Peyer's patch (tissue), 4 donors: ENCODE measurements at regions not wholly inside any gene's neighbourhood (a gene's known extent, or its start where the extent isn't known, plus 50 kb on each side); places are given as distances from the start of the nearest gene placed in this dataset.

Experiments used
- DNase-seq, 3 donors: peaks; one replicate each; pipeline ENCODE4 v3.0.0-alpha.2; 2017 to 2019
- H3K27ac ChIP-seq, 4 donors: fragments of 200-600 bp; sonication (generic); one replicate each; pipeline ENCODE4 v1.5.1; 2016 to 2019
- H3K27me3 ChIP-seq, 2 donors: fragments of 200-600 bp; sonication (generic); one replicate each; pipeline ENCODE4 v1.5.1; 2019
- H3K36me3 ChIP-seq, 3 donors: fragments of 200-600 bp; sonication (generic); one replicate each; pipeline ENCODE4 v1.5.1; 2016 to 2019
- H3K4me1 ChIP-seq, 4 donors: fragments of 200-600 bp; sonication (generic); one replicate each; pipeline ENCODE4 v1.5.1; 2016 to 2019
- H3K4me3 ChIP-seq, 4 donors: fragments of 200-600 bp; sonication (generic); 1 replicate in 3 of 4; 2 replicates in 1 of 4; pipeline ENCODE4 v1.5.1; 2016 to 2019; ENCODE audit warnings: mild to moderate bottlenecking in 1 of 4
- H3K9me3 ChIP-seq, 4 donors: fragments of 200-600 bp; sonication (generic); one replicate each; pipeline ENCODE4 v1.5.1; 2016 to 2019; ENCODE audit warnings: mild to moderate bottlenecking in 1 of 4
- POLR2A ChIP-seq, 2 donors: fragments of 450-650 bp; IDR thresholded peaks; one replicate each; pipeline ENCODE4 v1.5.1; 2017; ENCODE audit warnings: antibody characterized with exemption in 2 of 2, mild to moderate bottlenecking in 2 of 2, moderate library complexity in 2 of 2
- TF ChIP-seq, protein P1 (sequence below), 6 experiments: fragments of 450-650 bp in 4 of 6; fragments of 200-600 bp in 2 of 6; sonication (generic) in 1 of 6; IDR thresholded peaks; one replicate each; pipeline ENCODE4 v1.5.1; 2017 to 2019; ENCODE audit warnings: antibody characterized with exemption in 6 of 6, mild to moderate bottlenecking in 3 of 6, moderate library complexity in 1 of 6

DNA sequence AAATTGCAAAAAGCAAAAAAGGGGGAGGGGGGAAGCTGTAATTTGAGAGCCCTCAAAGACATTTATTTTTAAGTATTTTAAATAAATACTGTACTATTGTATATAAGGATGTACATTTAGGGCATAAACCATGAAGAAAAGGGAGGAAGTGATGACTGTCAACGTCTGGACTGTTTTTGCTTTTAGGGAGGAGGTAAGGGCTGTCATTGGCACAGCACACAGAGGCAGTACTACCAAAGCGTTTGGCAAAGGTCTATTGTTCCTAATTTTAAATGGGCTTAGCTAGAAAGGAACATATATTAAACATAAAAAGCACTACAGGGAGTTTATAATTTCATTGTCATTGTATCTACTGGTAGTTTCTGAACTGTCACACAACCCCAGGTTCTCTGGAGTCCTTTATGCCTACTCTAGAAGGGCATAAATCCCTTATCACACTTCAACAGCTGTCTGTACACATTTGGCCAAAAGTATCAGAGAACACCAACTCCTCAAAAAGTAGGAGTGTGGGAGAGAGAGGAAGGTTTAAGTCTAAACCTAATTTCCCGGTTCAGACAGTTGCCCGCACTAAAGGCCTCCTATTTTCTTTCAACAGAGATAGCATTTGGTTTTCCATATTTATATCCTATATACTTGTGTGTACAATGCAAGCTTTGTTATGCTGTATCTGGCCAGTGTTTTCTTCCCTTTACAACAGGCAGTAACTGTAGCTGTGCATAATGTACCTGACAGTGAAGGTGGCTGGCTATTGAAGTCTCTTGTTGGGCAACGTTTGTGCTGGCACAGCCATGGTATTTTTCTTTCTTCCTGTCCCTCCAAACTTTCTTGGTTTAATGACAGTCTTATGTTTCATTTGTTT lies 406.2 kb downstream of the KLF5 start:
- Histone ChIP-seq H3K4me3 (no peak overlapping the region), H3K4me1 (peaks cover 0 to 9% (median 4%) of the 10 kb centered on the region in 4 donors), H3K9me3 (no peaks in the 10 kb centered on the region), H3K27ac (peak overlapping the region in 3 of 4 donors; percentile 70 to 88 (median 83)), H3K36me3 (no peaks in the 10 kb centered on the region), H3K27me3 (no peaks in the 10 kb centered on the region)
- peak in 1 of 3 donors; percentile 50 for DNase-seq
- TF ChIP-seq POLR2A (IDR thresholded peaks at IDR 0.05) = no peak
- TF ChIP-seq, protein P1, sequence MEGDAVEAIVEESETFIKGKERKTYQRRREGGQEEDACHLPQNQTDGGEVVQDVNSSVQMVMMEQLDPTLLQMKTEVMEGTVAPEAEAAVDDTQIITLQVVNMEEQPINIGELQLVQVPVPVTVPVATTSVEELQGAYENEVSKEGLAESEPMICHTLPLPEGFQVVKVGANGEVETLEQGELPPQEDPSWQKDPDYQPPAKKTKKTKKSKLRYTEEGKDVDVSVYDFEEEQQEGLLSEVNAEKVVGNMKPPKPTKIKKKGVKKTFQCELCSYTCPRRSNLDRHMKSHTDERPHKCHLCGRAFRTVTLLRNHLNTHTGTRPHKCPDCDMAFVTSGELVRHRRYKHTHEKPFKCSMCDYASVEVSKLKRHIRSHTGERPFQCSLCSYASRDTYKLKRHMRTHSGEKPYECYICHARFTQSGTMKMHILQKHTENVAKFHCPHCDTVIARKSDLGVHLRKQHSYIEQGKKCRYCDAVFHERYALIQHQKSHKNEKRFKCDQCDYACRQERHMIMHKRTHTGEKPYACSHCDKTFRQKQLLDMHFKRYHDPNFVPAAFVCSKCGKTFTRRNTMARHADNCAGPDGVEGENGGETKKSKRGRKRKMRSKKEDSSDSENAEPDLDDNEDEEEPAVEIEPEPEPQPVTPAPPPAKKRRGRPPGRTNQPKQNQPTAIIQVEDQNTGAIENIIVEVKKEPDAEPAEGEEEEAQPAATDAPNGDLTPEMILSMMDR (IDR thresholded peaks at IDR 0.05) = no peak

DNA sequence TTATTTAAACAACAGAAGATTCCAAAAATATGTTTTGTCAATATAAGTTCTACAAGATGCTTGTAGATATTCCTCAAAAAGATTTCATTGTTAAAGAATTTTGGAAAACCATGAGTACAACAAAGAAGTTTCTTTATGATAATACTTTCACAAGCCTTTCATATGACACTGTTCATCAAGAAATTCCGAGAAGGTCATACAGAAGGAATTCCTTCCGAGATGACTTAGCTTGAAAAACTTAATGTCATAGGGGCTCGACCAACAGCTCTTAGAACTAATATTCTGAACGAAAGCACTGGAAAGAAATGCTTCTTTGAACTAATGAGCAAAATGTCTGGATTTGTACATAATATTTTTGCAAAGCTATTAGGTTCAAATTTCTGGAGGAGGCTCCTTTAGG lies 403.4 kb downstream of the KLF5 start:
- Histone ChIP-seq H3K9me3 (no peaks in the 10 kb centered on the region), H3K4me3 (no peak overlapping the region), H3K4me1 (peaks cover 0 to 9% (median 4%) of the 10 kb centered on the region in 4 donors), H3K27me3 (no peaks in the 10 kb centered on the region), H3K36me3 (no peaks in the 10 kb centered on the region), H3K27ac (no peak overlapping the region)
- no peak for DNase-seq
- TF ChIP-seq, protein P1 (IDR thresholded peaks at IDR 0.05) = no peak
- TF ChIP-seq POLR2A (IDR thresholded peaks at IDR 0.05) = no peak

DNA sequence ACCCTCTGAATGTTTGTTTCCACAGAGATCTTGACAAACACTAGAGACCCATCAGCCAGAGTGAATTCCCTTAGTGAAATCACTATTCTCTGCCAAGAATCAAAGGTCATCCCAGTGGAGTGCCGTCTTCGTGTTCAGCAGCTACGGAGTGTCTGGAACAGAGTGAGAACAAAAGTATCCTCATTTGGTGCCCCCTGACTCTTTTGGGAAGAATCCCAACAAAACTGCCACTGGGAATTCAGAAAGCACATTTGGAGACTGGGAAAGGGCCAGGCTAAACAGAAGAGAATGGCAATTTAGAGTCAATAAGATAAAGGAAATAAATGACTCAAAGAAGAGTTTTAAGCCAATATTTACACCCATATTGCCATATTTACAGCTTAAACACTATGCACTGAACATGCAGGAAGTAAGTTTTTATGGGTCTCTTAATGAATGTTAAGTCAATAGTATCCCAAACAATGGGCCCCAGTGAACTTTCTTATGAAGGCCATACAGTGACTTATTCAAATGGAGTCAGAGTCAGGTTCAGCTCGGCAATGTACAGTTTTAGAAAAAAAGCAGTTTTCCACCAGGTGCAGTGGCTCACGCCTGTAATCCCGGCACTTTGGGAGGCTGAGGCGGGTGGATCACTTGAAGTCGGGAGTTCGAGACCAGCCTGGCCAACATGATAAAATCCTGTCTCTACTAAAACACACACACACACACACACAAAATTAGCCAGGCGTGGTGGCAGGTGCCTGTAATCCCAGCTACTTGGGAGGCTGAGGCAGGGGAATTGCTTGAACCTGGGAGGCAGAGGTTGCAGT lies 392.6 kb downstream of the KLF5 start:
- Histone ChIP-seq H3K9me3 (no peaks in the 10 kb centered on the region), H3K4me3 (no peak overlapping the region), H3K36me3 (no peaks in the 10 kb centered on the region), H3K4me1 (peaks cover 0 to 7% (median 0%) of the 10 kb centered on the region in 4 donors), H3K27me3 (no peaks in the 10 kb centered on the region), H3K27ac (peak overlapping the region in 2 of 4 donors; percentile 66 to 67)
- DNase-seq = peak in 1 of 3 donors; percentile 57
- TF ChIP-seq, protein P1 (IDR thresholded peaks at IDR 0.05) = no peak
- TF ChIP-seq POLR2A (IDR thresholded peaks at IDR 0.05) = no peak

DNA sequence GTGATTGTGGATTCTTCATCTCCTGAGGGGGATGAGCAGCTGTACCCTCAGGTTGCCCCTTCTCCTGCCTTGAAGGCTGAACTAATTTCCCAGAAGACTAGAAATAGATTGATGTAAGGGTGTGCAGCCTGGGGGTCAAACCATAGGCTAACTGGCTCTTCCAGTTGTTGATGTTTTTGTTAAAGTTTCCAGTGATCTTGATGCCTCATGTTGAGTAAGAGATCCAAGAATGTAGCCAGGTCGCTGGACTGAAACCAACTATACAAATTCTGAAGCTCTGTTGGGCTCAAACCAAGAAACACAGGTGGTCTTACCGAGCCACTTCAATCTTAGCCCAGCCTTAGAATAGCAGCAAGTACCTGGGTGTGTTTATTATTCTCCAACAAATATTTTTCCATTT lies 391.8 kb downstream of the KLF5 start:
- Histone ChIP-seq H3K9me3 (peaks cover 0 to 2% (median 0%) of the 10 kb centered on the region in 4 donors), H3K27me3 (no peaks in the 10 kb centered on the region), H3K27ac (peak overlapping the region in 1 of 4 donors; percentile 27), H3K4me1 (peaks cover 0 to 7% (median 0%) of the 10 kb centered on the region in 4 donors), H3K36me3 (no peaks in the 10 kb centered on the region), H3K4me3 (no peak overlapping the region)
- no peak for TF ChIP-seq POLR2A (IDR thresholded peaks at IDR 0.05)
- TF ChIP-seq, protein P1 (IDR thresholded peaks at IDR 0.05) = no peak
- no peak for DNase-seq

DNA sequence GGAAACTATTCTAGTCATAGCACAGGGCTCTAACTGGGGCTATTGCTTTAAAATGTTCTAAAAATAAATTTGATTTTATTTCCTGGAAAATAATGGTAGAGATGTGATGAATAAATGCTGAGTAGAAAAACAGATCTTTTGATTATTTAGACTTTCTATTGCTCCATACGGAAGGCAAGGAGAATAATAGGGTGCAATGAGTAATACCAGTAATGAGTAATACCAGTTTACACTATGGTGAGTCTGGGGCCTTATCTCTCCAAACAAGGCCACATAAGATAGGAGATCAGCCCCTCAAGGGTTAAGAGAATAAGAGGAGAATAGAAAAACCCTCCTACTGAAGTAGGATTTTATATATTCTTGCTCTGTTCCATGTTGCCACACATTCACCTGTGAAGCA lies 390.4 kb downstream of the KLF5 start:
- Histone ChIP-seq H3K27ac (no peak overlapping the region), H3K27me3 (no peaks in the 10 kb centered on the region), H3K9me3 (peaks cover 0 to 2% (median 0%) of the 10 kb centered on the region in 4 donors), H3K4me1 (peaks cover 0 to 7% (median 0%) of the 10 kb centered on the region in 4 donors), H3K36me3 (no peaks in the 10 kb centered on the region), H3K4me3 (no peak overlapping the region)
- no peak for TF ChIP-seq POLR2A (IDR thresholded peaks at IDR 0.05)
- TF ChIP-seq, protein P1 (IDR thresholded peaks at IDR 0.05) = no peak
- no peak for DNase-seq
